GM18517 (cell line): ENCODE measurements at regions not wholly inside any gene's neighbourhood (a gene's known extent, or its start where the extent isn't known, plus 50 kb on each side); places are given as distances from the start of the nearest gene placed in this dataset.

Experiments
- ATAC-seq: cut with Tn5 transposase; IDR thresholded peaks from one replicate; pipeline ENCODE4 v1.9.1; 2021; ENCODE audit warnings: mild to moderate bottlenecking, moderate library complexity; ENCODE audit not compliant: unreplicated experiment

DNA sequence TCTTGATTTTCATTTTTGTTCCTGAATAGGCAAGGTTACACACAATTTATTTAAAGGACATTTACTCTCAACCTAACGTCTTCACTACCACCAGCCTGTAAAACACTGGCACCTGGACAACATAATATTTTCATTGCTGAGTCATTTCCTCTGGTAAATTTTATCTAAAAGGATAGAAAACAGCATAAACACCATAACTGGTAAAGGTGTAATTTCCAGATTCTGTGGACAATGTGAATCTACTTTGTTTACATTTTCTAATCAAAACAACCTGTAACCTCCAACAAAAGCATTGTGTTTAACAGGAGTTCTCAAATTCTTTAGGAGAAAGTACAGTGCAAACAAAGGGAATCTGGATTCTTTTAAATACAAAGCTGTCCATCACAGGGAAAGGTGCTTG, 472.0 kb upstream of the AKR1E2 start:
- no peak for ATAC-seq

- ATAC-seq = no peak
Measured at GRCh38 chr10:4353059-4353655, 472.9 kb upstream of the AKR1E2 start.

DNA sequence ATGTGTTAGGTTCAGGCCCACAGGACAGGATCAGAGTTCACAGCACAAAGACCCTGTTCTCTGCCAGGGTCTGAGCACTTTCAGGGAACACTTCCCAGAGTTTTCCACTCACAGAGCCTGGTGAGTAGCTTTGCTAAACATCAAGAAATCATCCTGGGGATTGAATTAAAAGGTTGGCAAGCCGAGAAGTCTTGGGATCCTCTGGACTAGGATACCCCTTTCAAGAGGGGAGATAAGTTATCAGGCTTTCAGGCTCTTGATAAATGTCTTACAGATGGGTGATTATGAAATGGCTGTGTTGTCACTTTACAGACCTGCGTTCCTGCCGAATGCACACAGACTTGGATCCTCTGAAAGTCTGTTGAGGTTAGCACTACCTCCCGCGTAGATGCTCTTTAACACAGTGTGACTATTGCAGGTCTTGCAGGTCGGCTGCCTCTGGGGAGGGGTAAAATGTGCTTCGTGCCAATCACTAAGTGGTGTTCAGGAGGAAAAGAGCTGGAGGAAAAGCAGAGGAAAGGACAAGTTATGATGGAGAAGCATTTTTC, 473.5 kb upstream of the AKR1E2 start:
- no peak for ATAC-seq

DNA sequence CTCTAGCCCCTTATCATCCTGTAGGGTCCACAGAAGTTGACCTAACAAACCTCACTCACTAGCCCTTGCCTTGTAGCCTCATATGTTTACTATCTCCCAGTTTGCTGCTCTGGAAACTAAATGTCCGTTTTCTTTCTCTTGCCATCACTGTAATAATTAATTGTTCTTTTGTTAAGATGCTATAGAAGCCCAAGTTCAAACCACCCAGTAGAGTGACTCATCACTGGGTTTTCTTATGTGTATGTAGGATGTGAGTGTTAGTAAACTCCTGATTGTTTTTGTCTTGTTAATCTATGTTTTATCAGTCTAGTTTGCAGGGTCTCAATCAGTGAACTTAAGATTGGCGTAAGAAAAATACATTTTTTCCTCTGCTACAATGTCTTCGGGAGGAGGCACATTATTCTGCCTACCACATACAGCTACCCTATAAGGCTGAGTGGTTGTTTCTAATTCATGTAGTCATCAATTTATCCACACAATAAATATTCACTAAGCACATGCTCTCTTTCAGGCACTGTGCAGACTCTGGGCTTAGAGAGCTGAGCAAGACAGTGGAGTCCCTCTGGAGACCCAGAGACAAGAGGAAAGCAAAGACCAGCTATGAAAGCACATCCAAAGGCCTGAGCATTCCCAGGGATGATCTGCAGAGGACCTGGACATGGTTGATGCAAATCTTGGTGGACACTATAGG, 474.1 kb upstream of the AKR1E2 start:
- ATAC-seq = no peak

DNA sequence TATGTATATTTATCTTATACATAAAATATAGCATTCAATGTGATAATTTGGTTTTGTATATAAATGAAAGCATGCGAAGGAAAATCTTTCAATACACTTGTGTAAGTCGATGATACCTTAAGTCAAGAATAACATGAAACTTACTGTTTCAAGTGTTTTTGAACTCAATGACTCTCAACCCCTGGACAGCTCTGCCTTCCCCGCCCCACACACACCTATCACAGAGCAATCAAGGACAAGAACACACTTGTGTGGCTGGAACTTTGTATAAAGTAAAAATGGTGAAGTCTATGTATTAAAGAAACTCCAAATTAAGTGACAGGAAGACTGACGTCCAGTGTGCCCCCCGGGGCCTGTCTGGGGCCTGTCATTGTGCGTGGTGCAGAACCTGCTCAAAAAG, 478.6 kb upstream of the AKR1E2 start:
- ATAC-seq = no peak

DNA sequence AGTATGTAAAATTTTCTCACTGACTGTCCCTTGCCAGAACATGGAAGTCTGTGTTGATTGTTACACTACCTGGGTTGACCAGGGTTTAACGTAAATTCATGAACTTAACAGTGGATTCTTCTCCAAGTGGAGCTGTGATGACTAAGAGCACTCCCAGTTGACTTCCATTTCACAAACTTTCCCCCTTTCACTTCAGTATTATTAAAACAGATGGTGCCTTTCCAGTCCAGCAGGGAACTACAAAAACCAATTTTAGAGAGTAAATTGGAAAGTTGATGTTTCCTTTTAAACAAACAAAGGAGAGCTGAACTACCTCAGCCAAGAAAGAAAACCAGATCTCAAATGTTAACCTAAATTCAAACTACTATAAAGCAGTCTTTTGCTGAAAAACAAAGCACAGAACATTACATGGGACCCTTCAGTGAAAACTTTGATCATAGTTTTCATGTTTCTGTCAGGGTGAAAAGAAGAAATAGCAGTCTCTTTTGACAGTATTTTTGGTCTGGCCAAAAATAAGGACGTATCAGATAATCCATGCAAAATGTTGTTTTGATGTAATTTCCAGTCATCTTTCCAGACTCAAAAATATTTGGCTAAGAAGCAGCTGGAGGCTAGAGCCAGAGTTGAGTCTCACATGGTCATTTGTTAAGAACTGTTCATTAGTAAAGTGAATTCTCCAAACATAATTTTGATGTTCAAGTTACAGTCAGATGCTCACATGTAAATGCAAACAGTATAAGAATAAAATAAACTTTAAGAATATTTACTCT, 479.9 kb upstream of the AKR1E2 start:
- no peak for ATAC-seq

- no peak for ATAC-seq
Measured at GRCh38 chr10:4344492-4344994, 481.5 kb upstream of the AKR1E2 start.

GRCh38 chr10:4343873-4344272, 482.1 kb upstream of the AKR1E2 start:
- ATAC-seq = no peak

DNA sequence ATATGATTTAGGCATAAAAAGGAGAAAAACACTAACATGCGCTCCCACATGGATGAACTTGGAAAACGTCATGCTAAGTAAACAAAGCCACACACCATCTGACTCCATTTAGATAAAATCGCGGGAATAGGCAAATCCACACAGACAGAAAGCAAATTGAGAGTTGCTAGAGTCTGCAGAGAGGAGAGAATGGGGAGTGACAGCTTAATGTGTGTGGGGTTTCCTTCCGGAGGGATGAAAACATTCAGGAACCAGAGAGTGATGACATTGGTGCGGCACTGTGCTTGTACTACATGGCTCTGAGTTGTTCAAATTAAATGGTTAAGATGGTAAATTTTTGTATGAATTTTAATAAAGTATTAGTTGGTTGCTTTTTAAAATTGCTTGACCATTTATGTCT, 482.9 kb upstream of the AKR1E2 start:
- ATAC-seq = no peak

- no peak for ATAC-seq
Measured at GRCh38 chr10:4338768-4339167, 487.2 kb upstream of the AKR1E2 start.

DNA sequence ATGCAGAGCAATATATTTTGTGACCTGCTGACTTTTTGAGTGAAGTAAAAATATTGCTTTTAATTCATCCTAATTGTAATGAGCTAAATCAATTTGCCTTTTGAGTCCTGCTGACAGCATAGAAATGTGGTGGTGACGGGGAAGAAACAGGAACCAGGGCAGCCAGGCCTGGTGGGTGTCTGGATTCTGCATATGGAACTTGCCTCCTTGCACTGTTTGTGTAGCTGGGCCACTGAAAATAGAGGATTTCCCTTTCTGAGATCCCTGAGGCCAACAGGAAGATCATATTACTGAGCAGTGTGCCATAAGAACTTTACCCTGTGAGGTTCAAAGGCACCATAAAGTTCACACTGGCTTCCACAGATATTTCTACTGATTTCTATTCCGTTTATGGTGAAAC, 488.4 kb upstream of the AKR1E2 start:
- ATAC-seq = no peak

DNA sequence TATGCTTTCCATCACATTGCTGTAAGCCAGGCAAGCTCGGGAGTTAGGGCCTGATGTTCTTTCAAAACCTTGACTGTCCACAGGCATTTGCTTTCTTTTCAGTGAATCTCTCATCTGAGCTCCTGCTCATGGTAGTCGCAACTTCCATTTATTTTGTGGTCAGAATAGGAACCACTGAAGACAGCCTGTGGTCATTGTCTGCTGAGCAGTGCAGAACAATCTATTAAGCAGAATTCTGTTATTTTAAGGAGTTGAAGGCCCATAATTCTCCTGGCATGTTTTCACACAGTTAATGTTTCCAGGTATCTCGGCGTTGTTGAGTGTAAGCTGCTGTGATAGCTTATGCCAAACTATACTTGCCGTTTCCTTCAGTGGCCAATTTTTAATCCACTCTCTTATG, 491.1 kb upstream of the AKR1E2 start:
- ATAC-seq = no peak

- ATAC-seq = no peak
Measured at GRCh38 chr10:4334015-4334414, 492.0 kb upstream of the AKR1E2 start.

DNA sequence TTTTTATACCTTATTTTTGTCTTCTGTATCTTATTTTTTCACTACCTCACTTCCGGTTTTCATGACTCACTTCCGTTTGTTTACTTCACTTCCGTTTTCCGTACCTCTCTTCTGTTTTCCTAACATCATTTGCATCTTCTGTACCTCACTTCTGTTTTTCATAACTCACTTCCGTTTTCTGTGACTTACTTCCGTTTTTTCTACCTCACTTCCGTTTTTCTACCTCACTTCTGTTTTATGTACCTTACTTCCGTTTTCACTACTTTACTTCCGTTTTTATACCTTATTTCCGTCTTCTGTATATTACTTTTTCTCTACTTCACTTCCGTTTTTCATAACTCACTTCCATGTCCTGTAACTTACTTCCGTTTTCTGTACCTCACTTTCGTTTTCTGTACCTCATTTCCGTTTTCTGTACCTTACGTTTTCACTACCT, 492.5 kb upstream of the AKR1E2 start:
- no peak for ATAC-seq

DNA sequence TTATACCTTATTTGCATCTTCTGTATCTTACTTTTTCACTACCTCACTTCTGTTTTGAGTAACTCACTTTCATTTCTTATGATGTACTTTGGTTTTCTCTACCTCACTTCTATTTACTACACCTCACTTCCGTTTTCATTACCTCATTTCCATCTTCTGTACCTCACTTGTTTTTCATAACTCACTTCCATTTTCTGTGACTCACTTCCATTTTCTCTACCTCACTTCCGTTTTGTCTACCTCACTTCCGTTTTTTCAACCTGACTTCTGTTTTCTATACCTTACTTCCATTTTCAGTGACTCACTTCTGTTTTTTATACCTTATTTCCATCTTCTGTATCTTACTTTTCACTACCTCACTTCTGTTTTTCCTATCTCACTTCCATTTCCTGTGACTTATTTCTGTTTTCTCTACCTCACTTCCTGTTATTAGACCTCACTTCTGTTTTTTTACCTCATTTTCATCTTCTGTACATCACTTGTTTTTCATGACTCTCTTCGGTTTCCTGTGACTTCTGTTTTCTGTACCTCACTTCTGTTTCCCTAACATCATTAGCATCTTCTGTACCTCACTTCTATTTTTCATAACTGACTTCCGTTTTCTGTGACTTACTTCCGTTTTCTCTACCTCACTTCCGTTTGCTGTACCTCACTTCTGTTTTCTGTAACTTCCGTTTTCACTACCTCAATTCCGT, 493.1 kb upstream of the AKR1E2 start:
- no peak for ATAC-seq

DNA sequence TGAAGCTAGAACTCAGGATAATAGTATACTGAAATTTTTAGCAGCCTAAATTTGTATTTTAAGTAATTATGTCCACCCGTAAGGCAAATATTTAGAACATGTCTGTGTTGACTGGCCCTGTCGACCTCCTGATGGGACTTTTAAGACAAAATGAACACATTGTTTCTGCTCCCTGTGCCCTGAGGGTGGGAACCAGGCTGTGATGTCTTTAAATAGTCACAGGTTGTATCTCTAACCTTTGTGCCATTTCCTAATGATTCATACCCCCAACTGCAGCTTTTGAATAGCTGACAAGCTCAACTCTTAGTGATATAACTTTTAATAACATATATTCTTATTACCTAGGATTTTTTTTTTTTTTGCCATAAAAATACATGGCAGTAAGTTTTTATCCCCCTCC, 494.9 kb upstream of the AKR1E2 start:
- no peak for ATAC-seq

GRCh38 chr10:4330636-4331035, 495.4 kb upstream of the AKR1E2 start:
- no peak for ATAC-seq

- ATAC-seq = no peak
Measured at GRCh38 chr10:4329225-4329624, 496.8 kb upstream of the AKR1E2 start.

DNA sequence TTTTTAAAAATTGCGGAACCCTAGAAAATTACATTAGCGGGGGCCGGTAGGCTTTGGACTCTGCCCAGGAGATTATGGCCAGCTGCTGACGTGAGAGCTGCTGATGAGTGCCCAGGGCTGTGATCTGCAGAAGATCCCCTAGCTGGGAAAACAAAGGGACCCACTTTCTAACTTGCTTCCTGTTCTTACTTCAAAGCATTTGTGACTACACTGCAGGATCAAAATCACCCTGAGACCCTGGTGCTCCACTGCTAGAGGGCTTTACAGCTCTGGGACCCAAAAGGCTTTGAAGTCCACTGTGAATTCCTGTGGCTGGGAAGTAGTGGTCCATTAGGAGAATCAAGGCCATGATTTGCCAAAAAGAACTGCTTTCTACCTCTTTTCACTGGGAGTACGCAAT, 499.4 kb upstream of the AKR1E2 start:
- no peak for ATAC-seq

DNA sequence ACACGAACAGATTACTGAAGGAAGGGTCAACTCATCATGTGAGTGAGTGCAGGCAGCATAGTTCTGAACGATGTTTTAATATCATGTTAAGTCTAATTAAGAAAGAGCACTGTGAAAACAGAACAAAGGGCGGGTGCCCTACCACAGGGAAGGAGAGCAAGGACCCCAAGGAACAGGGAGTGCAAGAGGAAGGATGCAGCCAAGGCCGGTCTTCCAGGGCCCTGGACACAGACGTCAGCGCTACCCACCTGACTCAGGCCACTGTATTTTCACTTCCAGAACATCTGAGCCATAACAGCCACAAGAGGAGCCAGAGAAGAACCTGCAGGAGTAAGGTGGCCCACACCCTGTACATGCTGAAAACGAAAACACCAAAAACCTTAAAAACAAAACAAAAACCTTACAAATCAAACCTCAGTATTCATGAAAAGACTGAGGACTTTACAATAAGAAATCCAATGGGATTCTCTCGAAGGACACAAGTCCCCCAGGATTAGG, 506.1 kb upstream of the AKR1E2 start:
- no peak for ATAC-seq
